ENCODE measurements at regions not wholly inside any gene's neighbourhood (a gene's known extent, or its start where the extent isn't known, plus 50 kb on each side); places are given as distances from the start of the nearest gene placed in this dataset.

DNA sequence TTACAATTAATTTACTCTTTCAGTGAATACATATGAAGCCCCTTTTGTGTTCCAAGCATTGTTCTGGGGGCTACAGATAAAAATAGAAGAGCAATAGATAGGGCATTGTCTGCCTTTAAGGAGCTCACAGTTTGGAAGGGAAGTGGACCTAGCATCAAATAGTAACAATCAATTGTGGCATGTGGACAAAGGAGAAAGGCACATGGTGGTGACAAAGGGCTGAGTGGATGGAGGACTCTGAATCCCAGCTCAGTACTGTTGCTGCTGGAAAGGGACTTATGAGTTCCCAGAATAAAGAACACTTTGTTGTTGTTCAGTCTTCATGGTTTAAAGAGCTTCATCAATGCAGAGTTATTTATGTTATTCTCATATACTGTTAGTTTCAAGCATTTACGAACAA, 217.7 kb downstream of the HRH4 start:
- no peak for DNase-seq

DNA sequence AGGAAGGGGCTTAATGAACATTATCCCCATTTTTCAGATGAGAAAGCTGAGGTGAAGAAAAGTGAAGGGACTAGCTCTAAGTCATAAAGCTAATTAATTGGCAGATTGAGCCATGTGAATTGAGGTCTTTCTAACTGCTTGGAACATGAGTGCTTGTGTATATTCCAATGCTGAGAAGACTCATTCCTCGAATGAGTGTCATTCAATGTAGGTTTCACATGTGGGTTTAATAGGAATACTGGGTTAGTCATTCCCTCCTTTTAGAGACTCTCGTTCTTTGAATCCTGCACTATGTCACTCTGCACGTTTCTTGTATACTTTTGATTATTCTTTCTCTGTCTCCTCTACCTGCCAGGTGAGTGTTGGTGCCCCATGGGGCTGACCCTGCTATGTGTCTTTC, 218.2 kb downstream of the HRH4 start:
- DNase-seq, result no peak

DNA sequence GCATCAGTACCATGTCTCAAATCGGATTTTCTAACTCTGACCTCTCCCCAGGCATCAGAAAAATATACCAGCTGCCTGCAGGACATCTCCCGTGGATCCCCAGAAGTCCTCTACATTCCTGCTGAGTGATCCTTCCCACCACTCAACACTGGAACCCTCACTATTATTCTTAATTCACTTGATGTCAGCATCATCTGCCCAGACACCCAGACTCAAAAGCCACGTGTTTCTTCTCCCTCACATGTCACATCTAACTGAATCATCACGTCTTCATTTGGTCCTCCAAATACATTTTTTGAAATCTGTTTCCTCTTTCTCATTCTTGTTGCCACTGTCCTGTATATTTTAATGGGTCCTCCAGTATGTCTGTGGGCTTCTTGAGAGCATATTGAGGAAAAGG, 218.6 kb downstream of the HRH4 start:
- DNase-seq, result no peak

DNA sequence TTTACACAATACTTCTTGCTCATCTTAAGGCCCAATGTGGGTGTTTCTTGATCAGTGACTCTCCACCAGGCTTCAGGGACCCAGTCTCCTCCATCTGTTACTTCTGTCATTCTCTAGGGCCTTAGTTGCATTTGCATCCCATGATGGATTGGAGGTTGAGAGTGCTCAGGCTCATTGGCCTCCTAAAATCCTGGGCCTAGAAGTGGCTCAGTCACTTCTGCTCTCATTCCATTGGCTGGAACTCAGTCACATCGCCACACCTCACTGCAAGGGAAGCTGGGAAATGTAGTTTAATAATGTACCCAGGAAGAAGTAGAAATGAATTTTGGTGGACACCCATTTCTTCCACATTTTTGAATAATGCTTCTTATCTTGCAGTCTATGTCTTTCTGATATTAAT, 223.5 kb downstream of the HRH4 start:
- DNase-seq, result no peak

- DNase-seq, result no peak
These were observed 225.0 kb downstream of the HRH4 start for GRCh38 chr18:24685254-24685959.

GRCh38 chr18:24695168-24695567, 234.7 kb downstream of the HRH4 start:
- no peak for DNase-seq

DNA sequence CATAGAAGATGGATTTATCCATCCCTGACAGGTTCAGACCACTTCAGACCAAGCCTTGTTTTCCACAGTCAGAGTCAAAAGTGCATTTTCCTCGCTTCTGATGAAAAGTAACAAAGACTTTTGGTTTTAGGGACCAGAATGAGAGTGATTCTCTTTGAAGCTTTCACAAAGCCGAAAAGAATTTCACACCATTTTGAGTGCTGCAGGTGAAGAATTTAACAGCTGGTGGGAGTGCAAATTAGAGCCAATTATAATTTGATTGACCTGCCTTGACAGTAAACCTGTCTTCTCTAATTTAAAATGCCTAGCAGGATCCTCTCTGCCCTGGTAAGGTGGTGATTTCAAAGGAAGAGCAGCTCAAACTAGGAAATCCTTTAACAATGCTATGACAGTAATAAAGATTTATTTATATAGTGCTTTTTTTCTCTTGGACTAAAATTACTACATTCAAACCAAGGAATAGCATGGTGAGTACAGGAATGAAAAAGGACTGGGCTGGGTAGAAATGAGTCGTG, 241.6 kb downstream of the HRH4 start:
- DNase-seq, result no peak

- DNase-seq, result no peak
These were observed 242.9 kb downstream of the HRH4 start for GRCh38 chr18:24703316-24703715.

GRCh38 chr18:24704946-24705630, 244.7 kb downstream of the HRH4 start:
- no peak for DNase-seq

- DNase-seq, result no peak
These were observed 250.0 kb downstream of the HRH4 start for GRCh38 chr18:24710474-24710873.

DNA sequence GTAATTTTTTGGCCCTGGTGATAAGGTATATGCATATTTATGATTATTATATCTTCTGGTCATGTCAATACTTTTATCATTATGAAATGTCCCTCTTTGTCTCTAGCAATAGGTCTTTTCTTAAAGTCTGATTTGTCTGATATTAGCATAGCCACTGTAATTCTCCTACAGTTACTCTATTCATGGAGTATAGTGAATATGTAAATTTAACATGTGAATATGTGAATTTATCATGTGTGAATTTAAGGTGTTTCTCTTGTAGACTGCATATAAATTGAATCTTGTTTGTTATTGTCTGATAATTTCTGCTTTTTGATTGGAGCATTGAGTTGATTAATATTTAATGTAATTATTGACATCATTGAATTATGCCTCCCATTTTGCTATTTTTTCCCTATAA, 259.4 kb downstream of the HRH4 start:
- DNase-seq, result no peak

DNA sequence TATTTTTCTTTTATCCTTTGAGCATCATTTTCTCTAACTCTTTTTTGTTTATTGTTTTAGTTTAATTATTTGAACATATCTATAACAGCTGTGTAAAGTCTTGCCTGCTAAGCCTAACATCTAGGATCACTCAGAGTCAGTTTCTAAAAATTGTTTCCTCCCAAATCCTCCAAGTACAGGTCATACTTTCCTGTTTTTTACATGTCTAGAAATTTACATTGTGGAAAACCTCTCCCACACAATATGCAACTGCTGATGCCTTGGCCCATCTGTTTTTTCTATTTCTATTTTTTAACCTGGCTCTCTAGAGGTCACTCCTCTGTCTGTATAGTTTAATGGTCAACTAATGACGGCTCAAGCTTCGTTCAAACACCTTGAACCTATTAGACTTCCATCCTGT, 261.0 kb downstream of the HRH4 start:
- no peak for DNase-seq

- no peak for DNase-seq
These were observed 265.4 kb downstream of the HRH4 start for GRCh38 chr18:24725644-24726415.

DNA sequence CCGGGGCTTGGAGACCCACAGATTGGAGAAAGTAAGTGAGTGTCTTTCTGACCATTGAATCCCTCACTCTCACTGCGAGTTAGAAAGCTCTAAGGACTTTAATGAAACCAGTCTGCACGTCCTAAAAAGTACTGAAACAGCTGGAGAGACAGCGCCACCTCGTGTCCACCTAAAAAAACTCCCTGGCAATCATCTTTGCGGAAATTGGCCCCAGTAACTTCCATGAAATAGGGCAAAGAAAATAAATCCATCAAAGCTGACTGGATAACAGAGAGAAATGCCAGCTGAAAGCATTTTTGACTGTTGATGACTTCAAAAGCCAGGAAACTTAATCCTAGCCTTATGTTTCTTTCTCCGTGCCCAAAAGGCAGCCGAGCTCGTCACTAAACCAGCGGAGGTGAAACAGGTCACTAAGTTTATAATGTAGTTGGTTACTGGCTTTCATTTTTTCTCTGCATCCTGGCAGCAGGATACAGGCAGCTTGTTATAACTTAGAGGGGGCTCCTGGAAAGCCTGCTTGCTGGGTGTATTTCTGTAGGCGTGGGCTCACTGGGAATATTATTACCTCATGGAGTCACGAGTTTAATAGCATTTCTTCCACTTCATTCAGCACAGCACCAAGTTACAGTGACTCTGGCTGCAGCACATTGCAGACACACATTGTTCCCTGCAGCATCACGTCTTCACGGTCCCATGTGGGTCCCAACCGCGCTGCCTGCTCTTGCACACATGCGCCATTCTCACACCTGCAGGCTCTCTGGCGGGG, 266.5 kb downstream of the HRH4 start:
- peak; percentile 61 to 64 for DNase-seq

GRCh38 chr18:24727685-24728084, 267.2 kb downstream of the HRH4 start:
- no peak for DNase-seq

DNA sequence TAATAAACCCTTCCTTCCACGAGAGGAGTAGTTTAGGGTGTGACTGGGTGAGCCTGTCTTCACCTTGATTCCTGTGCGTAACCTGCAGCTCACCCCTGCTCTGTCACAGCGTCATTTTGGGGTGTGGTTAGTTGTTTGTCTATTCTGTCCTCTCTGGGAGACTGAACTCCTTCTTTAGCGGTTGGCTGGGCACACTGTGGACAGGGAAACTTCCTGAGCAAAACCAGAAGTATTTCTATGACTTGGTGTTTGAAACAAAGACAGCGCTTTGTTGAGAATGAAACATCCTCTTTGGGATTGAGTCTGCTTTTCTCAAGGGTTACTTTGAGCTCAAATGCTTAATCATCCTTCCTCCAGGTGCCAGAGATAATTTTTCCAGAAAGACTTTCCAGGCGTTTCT, 270.7 kb downstream of the HRH4 start:
- no peak for DNase-seq

- DNase-seq, result no peak
These were observed 271.5 kb downstream of the HRH4 start for GRCh38 chr18:24731981-24732380.

GRCh38 chr18:24734058-24734457, 273.6 kb downstream of the HRH4 start:
- no peak for DNase-seq

DNA sequence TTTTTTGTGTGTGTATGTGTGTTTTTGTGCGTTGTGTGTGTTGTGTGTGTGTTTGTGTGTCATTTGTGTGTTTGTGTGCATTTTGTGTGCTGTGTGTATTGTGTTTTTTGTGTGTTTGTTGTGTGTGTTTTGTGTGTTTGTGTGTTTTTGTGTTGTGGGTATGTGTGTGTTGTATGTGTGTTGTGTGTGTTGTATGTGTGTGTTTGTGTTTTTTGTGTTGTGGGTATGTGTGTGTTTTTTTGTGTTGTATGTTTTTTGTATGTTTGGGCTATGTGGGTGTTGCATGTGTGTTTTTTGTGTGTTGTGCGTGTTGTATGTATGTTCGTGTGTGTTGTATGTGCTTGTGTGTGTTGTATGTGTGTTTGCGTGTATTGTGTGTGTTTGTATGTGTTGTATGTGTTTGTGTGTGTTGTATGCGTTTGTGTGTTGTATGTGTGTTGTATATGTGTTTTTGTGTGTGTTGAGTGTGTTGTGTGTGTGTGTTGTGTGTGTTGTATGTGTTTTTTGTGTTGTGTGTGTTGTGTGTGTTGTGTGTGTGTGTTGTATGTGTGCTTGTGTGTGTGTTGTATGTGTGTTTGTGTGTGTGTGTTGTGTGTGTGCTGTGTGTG, 275.3 kb downstream of the HRH4 start:
- DNase-seq, result no peak

- no peak for DNase-seq
These were observed 276.4 kb downstream of the HRH4 start for GRCh38 chr18:24736662-24737330.

DNA sequence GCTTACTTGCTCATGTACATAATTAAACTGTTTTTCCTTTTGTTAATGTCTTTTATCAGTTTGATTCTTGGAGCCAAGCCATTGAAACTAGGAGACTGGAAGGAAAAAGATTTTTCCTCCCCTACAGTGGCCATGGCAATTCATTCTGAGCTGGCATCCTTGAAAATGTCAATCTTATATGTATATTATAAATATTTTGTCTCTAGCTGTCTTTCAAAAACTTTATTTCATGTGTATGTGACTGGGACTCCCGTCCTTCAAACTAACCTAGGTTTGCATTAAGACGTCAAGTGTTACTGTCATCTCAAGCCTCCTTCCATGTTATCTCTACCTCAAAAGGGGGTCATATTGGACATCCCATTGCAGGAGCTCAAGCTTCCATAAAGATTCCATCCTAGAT, 280.4 kb downstream of the HRH4 start:
- DNase-seq, result no peak

GRCh38 chr18:24741321-24741720, 280.9 kb downstream of the HRH4 start:
- DNase-seq, result no peak

Data from activated CD4-positive, alpha-beta T cell treated with anti-CD3 and anti-CD28 coated beads, Interleukin-2, amount 50 U/mL, for 48 hours (primary cell).